GM18519 (cell line): ENCODE measurements at regions not wholly inside any gene's neighbourhood (a gene's known extent, or its start where the extent isn't known, plus 50 kb on each side); places are given as distances from the start of the nearest gene placed in this dataset.
"Not testable (repeated sequence)": the region's sequence is repeated elsewhere in the genome, so short reads cannot be mapped to it uniquely, and the experiment has no call there.

Experiments used
- ATAC-seq: cut with Tn5 transposase; IDR thresholded peaks from one replicate; pipeline ENCODE4 v1.9.1; 2021; ENCODE audit warnings: mild to moderate bottlenecking, moderate library complexity; ENCODE audit not compliant: unreplicated experiment, low FRiP score

GRCh38 chr6:150733726-150734125 lies 131.8 kb upstream of the MTHFD1L start:
- no peak for ATAC-seq

DNA sequence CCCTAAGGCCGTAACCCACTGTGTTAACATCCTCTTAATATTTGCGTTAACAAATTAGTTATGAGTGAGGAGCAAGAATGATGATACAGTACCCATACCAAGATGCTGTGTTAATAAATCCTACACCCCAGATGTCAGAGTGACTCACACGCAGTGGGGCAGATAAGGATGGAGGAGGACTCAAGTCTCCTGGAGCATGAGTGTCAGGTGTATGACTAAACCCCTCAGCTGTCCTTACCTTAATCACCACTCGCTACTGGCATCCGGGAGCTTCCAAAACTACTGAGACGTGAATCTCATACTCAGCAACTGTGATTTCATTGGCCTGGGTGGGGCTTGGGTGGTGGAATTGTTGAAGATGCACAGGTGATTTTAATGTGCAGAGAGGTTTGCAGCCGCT lies 131.3 kb upstream of the MTHFD1L start:
- ATAC-seq: no peak

DNA sequence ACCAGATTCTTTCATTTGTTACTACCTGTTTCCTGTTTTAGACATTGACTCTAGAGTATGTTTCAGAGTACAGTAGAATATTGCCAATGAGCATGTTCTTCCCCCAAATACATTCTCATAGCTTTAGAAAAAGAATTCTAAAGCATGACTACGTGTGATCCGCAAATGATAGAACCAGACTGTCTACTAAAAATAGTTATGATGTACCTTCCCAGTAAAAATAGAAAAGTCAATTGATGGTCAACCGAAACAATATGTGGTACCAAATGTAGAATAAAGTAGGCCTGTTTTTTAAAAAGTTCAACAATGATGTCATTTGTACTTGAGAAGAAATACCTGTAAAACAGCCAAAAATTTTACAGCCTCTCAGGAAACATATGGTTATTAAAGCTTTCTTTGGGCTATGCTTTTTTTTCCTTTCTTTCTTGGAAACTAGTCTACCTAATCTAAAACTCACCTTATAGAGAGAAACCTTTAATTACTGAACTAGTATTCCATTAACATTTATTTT lies 130.1 kb upstream of the MTHFD1L start:
- ATAC-seq: no peak

DNA sequence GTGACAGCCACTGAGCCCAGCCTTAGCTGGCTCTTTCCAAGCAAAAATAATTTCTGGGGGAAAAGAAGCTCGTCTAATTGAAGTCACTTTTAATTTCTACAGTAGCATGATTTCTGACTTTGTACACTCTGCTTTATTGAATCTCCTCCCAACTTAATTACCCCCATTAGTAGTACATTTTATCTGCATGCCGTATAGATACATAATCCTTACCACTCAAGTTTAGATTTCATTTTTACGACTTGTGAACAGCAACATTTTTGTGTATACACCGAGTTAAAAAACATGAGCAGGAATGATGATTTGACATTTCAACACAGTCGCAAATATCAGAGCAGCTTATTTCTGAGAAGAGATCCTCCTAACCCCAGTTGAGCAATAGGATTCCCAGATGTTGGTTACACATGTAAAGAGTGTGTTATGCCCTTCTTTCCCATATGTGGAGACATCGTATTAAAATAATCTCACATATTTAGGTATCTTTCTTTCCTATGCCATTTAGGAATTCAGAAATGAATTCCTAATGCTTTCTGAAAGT lies 127.3 kb upstream of the MTHFD1L start:
- ATAC-seq: no peak

GRCh38 chr6:150739711-150740349 lies 125.7 kb upstream of the MTHFD1L start:
- no peak for ATAC-seq

DNA sequence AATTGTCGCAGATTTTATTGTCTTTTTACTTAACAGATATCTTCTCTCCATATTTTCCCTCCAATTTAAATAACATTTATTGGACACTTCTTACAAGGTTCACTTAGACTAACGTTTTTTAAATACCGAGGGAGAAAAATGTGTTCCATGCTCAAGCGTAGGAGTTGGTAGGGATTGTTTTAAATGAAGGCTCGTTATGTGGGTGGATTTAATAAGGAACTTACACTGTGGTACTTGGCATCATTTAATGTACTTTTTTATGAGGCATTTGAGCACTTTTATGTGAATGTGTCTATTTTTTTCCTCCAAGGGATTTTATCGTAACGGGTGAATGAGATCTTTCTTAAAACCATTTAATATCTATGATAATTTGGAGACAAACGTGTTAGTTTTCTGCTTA lies 125.0 kb upstream of the MTHFD1L start:
- no peak for ATAC-seq

- no peak for ATAC-seq
These were observed 123.8 kb upstream of the MTHFD1L start for GRCh38 chr6:150741633-150742200.

GRCh38 chr6:150744522-150745260 lies 120.8 kb upstream of the MTHFD1L start:
- no peak for ATAC-seq

DNA sequence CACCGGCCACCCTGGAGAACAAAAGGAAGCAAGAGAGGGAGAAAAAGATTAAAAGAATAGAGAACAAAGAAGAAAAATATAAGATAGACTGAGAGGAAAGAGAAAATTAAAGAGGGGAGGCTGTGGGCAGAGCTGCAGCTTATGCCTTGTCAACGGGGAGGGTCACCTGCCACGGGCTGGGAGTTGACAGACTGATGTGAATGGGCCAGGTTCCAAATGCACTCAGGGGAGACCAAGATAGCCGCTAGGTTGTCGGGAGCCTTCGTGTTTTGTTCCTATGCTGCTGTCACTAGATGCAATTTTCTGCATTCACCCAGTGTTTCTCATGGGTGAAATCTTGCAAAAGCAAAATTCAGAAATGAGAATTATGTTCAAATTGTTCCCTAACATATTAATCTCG lies 119.6 kb upstream of the MTHFD1L start:
- ATAC-seq: no peak

GRCh38 chr6:150747155-150747554 lies 118.3 kb upstream of the MTHFD1L start:
- ATAC-seq: no peak

- ATAC-seq: no peak
These were observed 116.3 kb upstream of the MTHFD1L start for GRCh38 chr6:150749091-150749670.

DNA sequence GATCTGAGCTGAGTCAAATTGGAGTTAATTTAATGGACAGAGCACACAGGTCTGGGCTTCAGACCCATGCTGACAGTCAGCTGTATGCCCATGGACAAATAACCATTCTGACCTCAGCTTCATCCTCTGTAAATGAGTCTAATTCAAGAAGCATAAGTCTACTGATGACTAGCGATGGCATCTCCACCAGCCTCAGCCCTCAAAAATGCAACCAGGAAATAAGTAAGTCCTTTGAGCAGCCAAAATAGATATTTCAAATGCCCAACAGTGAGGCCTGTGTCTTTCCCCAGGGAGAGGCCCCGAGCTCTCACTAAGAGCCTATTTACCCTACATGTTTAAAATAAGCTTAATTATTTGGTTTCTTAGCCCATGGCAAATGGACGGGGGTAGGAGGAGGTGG lies 114.2 kb upstream of the MTHFD1L start:
- ATAC-seq: no peak

DNA sequence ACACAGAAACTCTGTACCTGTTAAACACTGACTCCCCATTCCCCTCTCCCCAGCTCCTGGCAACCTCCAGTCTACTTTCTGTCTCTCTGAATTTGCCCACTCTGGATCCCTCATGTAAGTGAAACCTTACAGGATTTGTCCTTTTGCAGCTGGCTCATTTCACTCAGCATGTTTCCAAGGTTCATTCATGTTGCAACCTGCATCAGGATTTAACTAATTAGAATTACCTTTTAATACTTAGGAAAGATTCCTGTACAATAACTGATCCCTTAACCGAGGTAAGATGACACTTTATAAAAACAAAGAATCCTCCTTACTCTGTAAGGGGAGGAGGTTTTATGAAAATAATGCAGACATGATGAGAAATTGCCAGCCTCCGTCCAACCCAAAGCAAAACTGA lies 113.1 kb upstream of the MTHFD1L start:
- no peak for ATAC-seq

- no peak for ATAC-seq
These were observed 112.0 kb upstream of the MTHFD1L start for GRCh38 chr6:150753371-150754064.

DNA sequence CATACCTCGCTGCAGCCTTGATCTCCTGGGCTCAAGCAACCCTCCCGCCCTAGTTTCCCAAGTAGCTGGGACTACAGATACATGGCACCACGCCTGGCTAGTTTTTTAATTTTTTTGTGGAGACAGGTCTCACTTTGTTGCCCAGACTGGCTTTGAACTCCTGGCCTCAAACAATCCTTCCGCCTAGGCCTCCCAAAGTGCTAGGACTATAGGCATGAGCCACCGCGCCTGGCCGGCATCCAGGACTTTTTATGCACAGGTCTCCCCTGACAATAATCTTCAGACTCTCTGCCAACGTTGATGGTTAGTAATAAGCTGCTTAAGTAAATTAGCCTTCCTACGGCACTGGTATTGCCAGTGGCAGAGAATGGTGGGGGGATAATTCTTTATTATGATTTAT lies 110.5 kb upstream of the MTHFD1L start:
- no peak for ATAC-seq

GRCh38 chr6:150755524-150755923 lies 110.0 kb upstream of the MTHFD1L start:
- no peak for ATAC-seq

- no peak for ATAC-seq
These were observed 109.3 kb upstream of the MTHFD1L start for GRCh38 chr6:150756173-150756572.

- ATAC-seq: not testable (repeated sequence)
These were observed 107.7 kb upstream of the MTHFD1L start for GRCh38 chr6:150757807-150758206.

GRCh38 chr6:150759483-150759882 lies 106.0 kb upstream of the MTHFD1L start:
- no peak for ATAC-seq

DNA sequence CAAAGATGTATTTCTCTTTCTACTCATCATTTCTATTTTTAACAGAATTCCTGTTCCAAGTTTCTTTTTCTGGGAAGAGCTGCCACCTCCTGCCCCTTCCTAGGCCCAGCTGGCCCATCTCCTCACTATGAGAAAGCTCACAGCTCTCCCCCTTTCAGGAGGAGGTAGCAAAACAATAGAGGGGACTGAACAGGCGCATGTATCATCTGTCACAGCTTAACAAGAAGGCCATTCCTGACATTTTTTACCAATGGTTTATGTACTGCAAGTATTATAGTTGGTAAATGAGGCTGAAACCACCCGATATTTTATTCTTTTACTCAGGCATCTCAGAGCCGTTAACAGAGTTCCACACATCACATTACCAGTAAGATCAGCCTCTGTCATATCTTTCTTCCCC lies 103.7 kb upstream of the MTHFD1L start:
- ATAC-seq: no peak
